ENCODE measurements at regions not wholly inside any gene's neighbourhood (a gene's known extent, or its start where the extent isn't known, plus 50 kb on each side); places are given as distances from the start of the nearest gene placed in this dataset.

GRCh38 chr16:13350000-13350399, 448.6 kb downstream of the SHISA9 start:
- peak overlapping the region in 1 of 3 experiments; percentile 84; a peak in 2 of 7 replicates for H3K27ac Mint-ChIP-seq
- H3K4me3 Mint-ChIP-seq: no peak overlapping the region

More at GRCh38 chr16:13350000-13350399, 448.6 kb downstream of the SHISA9 start:
- no peak overlapping the region for H2BK120ac ChIP-seq (ENCODE audit: low read depth, low read length, poor library complexity, severe bottlenecking)
- H4K20me1 ChIP-seq (ENCODE audit: control insufficient read depth, insufficient read depth, insufficient read length): no peaks in the 10 kb centered on the region
- WGBS (ENCODE audit: extremely low coverage, insufficient read length, low lambda C conversion rate): no CpG with 5 or more reads among the region's 4 CpGs
- Mint-ChIP-seq H3K36me3 (ENCODE audit: insufficient read depth in 1 of 3, low read depth in 3 of 3) (peaks cover 4 to 18% (median 6%) of the 10 kb centered on the region in 3 experiments; a peak in 4 of 7 replicates), H3K9me3 (no peaks in the 10 kb centered on the region), H3K4me1 (peaks cover 9 to 22% of the 10 kb centered on the region in 2 experiments), H3K27me3 (ENCODE audit: low read depth) (no peaks in the 10 kb centered on the region; the same call in 1 of the 2 replicates)
- H3K56ac ChIP-seq (ENCODE audit: insufficient read length, low read depth, low read length): no peak overlapping the region
- no peak overlapping the region for H3K14ac ChIP-seq (ENCODE audit: insufficient read depth, low read length)
- no peak overlapping the region for H3K4ac ChIP-seq (ENCODE audit: low read depth, low read length)
- no peak overlapping the region for H2BK20ac ChIP-seq (ENCODE audit: low read depth, low read length, poor library complexity, severe bottlenecking)
- H3K18ac ChIP-seq (ENCODE audit: insufficient read length, low read depth, low read length): no peak overlapping the region
- no peak overlapping the region for H3T11ph ChIP-seq (ENCODE audit: low read length)
- H4K91ac ChIP-seq (ENCODE audit: insufficient read length, low read depth, low read length): no peak overlapping the region
- no peak overlapping the region for H3K9ac ChIP-seq (ENCODE audit: extremely low read depth, insufficient read length, low read length)
- no peaks in the 10 kb centered on the region for H3K79me2 ChIP-seq (ENCODE audit: insufficient read depth, low read length)
- H2BK5ac ChIP-seq (ENCODE audit: insufficient read length, low read length): no peak overlapping the region
- H3K4me1 ChIP-seq (ENCODE audit: insufficient read depth, low read length): peaks cover 5% of the 10 kb centered on the region; the same call in 1 of the 2 replicates
- no peak overlapping the region for H3K4me2 ChIP-seq (ENCODE audit: insufficient read depth, insufficient read length, low read length)
- H3K23me2 ChIP-seq (ENCODE audit: insufficient read length, low read depth, low read length, poor library complexity, severe bottlenecking): no peaks in the 10 kb centered on the region
- TF ChIP-seq CTCF (conservative IDR thresholded peaks at IDR 0.05): no peak
- H4K5ac ChIP-seq (ENCODE audit: insufficient read length, low read depth, low read length): no peak overlapping the region
- no peak overlapping the region for H2BK12ac ChIP-seq (ENCODE audit: insufficient read length, low read depth, low read length)
- H4K8ac ChIP-seq (replicated peaks; ENCODE audit: insufficient read length, low read depth, low read length): no peak overlapping the region
- H3K9me3 ChIP-seq (ENCODE audit: control insufficient read depth, low read depth, low read length): no peaks in the 10 kb centered on the region
- no peak for DNase-seq
- H3K27me3 ChIP-seq (ENCODE audit: insufficient read depth, low read length): no peaks in the 10 kb centered on the region
- H3K79me1 ChIP-seq (ENCODE audit: insufficient read depth, low read depth, low read length, poor library complexity, severe bottlenecking): no peaks in the 10 kb centered on the region
- no peak overlapping the region for H2AK5ac ChIP-seq (ENCODE audit: insufficient read length, low read length)
- no peak overlapping the region for H2BK15ac ChIP-seq (ENCODE audit: low read depth, low read length)
- H3K27ac ChIP-seq (ENCODE audit: insufficient read length, low read depth, low read length): no peak overlapping the region
- H2AFZ ChIP-seq (ENCODE audit: low read length): no peak overlapping the region
- no peak overlapping the region for H3K23ac ChIP-seq (ENCODE audit: insufficient read length, low read depth, low read length)
